Keratinocyte (primary cell): ENCODE measurements at regions not wholly inside any gene's neighbourhood (a gene's known extent, or its start where the extent isn't known, plus 50 kb on each side); places are given as distances from the start of the nearest gene placed in this dataset.

Experiments
- EZH2 ChIP-seq: IDR thresholded peaks from one replicate; pipeline ENCODE4 v1.6.1; 2012; ENCODE audit warnings: inconsistent platforms, mild to moderate bottlenecking, low read length, moderate library complexity
- TF ChIP-seq, protein P1 (sequence below), 3 experiments: IDR thresholded peaks in 1 of 3; conservative IDR thresholded peaks in 1 of 3; optimal IDR thresholded peaks in 1 of 3; 2 replicates in 2 of 3; 3 replicates in 1 of 3; pipeline versions ENCODE3 to v1.5.1; 2011; ENCODE audit warnings: low read length in 3 of 3, mild to moderate bottlenecking in 3 of 3, moderate library complexity in 2 of 3, control low read depth in 1 of 3, inconsistent platforms in 1 of 3; ENCODE audit not compliant: insufficient read depth in 2 of 3; ENCODE audit errors: extremely low read depth in 1 of 3

GRCh38 chr9:22241024-22241423, 205.6 kb upstream of the DMRTA1 start:
- TF ChIP-seq, protein P1, sequence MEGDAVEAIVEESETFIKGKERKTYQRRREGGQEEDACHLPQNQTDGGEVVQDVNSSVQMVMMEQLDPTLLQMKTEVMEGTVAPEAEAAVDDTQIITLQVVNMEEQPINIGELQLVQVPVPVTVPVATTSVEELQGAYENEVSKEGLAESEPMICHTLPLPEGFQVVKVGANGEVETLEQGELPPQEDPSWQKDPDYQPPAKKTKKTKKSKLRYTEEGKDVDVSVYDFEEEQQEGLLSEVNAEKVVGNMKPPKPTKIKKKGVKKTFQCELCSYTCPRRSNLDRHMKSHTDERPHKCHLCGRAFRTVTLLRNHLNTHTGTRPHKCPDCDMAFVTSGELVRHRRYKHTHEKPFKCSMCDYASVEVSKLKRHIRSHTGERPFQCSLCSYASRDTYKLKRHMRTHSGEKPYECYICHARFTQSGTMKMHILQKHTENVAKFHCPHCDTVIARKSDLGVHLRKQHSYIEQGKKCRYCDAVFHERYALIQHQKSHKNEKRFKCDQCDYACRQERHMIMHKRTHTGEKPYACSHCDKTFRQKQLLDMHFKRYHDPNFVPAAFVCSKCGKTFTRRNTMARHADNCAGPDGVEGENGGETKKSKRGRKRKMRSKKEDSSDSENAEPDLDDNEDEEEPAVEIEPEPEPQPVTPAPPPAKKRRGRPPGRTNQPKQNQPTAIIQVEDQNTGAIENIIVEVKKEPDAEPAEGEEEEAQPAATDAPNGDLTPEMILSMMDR (optimal IDR thresholded peaks at IDR 0.05 in 1 of 3, IDR thresholded peaks at IDR 0.05 in 1 of 3, conservative IDR thresholded peaks at IDR 0.05 in 1 of 3; ENCODE audit: extremely low read depth in 1 of 3, insufficient read depth in 2 of 3, low read length in 3 of 3), result no peak
- TF ChIP-seq EZH2, result no peak
